Type B pancreatic cell (in vitro differentiated cells): ENCODE measurements at regions not wholly inside any gene's neighbourhood (a gene's known extent, or its start where the extent isn't known, plus 50 kb on each side); places are given as distances from the start of the nearest gene placed in this dataset.
A peak's percentile ranks its signal among the peaks of the same experiment; 100 is the strongest.

Source experiments
- DNase-seq: peaks from one replicate; pipeline ENCODE4 v3.0.0; 2021; ENCODE audit warnings: mixed read lengths; ENCODE audit not compliant: unreplicated experiment; ENCODE audit errors: extremely low spot score
- H3K27ac Mint-ChIP-seq: 2 replicates; pipeline ENCODE4 v1.8.0; 2021; ENCODE audit warnings: mild to moderate bottlenecking, mixed read lengths
- H3K27me3 Mint-ChIP-seq: 2 replicates; pipeline ENCODE4 v1.8.0; 2021; ENCODE audit warnings: mixed read lengths
- H3K36me3 Mint-ChIP-seq: 2 replicates; pipeline ENCODE4 v1.8.0; 2021; ENCODE audit warnings: mixed read lengths
- H3K4me1 Mint-ChIP-seq: one replicate; pipeline ENCODE4 v1.8.0; 2021; ENCODE audit warnings: mixed read lengths; ENCODE audit not compliant: unreplicated experiment
- H3K4me3 Mint-ChIP-seq: 2 replicates; pipeline ENCODE4 v1.8.0; 2021; ENCODE audit warnings: mild to moderate bottlenecking, mixed read lengths
- H3K9me3 Mint-ChIP-seq: 2 replicates; pipeline ENCODE4 v1.8.0; 2021; ENCODE audit warnings: mixed read lengths
- TF ChIP-seq, protein P1 (sequence below): fragments of 200-600 bp; sonication (generic); conservative IDR thresholded peaks from 2 replicates; pipeline ENCODE4 v1.5.0; 2021; ENCODE audit warnings: antibody characterized with exemption, mild to moderate bottlenecking

DNA sequence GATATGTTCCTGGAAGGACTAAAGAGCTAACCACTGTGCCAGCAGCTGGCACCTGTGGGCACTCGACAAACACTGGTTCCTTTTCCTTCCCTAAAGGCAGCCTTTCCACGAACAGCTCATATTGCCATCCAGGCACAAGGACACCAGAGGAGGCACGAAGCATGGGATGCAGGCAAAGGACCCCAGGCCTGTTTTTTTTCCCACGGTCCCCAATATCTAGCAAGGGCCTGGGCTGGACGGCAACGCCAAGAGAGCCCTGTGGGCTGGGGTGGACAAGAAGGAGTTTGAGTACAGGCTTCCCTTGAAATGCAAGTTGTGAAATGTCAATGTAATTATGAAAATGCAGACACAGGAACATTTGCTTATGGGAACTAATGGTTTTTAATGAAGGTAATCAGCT, 135.9 kb downstream of the CYP26B1 start:
- no peak overlapping the region for H3K27ac Mint-ChIP-seq
- no peaks in the 10 kb centered on the region for H3K9me3 Mint-ChIP-seq
- peak; percentile 42 for DNase-seq
- no peaks in the 10 kb centered on the region for H3K36me3 Mint-ChIP-seq
- H3K4me1 Mint-ChIP-seq: peaks cover 10% of the 10 kb centered on the region
- TF ChIP-seq, protein P1, sequence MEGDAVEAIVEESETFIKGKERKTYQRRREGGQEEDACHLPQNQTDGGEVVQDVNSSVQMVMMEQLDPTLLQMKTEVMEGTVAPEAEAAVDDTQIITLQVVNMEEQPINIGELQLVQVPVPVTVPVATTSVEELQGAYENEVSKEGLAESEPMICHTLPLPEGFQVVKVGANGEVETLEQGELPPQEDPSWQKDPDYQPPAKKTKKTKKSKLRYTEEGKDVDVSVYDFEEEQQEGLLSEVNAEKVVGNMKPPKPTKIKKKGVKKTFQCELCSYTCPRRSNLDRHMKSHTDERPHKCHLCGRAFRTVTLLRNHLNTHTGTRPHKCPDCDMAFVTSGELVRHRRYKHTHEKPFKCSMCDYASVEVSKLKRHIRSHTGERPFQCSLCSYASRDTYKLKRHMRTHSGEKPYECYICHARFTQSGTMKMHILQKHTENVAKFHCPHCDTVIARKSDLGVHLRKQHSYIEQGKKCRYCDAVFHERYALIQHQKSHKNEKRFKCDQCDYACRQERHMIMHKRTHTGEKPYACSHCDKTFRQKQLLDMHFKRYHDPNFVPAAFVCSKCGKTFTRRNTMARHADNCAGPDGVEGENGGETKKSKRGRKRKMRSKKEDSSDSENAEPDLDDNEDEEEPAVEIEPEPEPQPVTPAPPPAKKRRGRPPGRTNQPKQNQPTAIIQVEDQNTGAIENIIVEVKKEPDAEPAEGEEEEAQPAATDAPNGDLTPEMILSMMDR: no peak
- no peak overlapping the region for H3K4me3 Mint-ChIP-seq
- H3K27me3 Mint-ChIP-seq: peaks cover 13% of the 10 kb centered on the region

DNA sequence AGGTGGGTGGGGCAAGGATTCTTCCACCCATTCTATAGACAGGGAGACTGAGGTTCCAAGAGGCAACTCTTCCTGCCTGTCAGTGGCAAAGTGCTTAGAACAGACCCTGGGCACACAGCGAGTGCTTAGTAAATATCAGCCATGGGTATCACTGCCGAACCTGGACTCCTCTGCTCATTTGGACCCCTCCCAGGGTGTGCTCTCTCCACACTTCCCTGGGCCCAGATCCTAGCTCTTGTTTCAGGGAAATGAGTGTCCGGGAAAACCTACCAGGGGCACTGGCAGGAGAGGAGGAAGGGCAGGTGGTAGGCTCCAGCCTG, 136.3 kb downstream of the CYP26B1 start:
- TF ChIP-seq, protein P1: no peak
- Mint-ChIP-seq H3K4me1 (peaks cover 10% of the 10 kb centered on the region), H3K27ac (no peak overlapping the region), H3K27me3 (peaks cover 14% of the 10 kb centered on the region), H3K4me3 (no peak overlapping the region), H3K9me3 (no peaks in the 10 kb centered on the region), H3K36me3 (no peaks in the 10 kb centered on the region)
- DNase-seq: peak; percentile 36

DNA sequence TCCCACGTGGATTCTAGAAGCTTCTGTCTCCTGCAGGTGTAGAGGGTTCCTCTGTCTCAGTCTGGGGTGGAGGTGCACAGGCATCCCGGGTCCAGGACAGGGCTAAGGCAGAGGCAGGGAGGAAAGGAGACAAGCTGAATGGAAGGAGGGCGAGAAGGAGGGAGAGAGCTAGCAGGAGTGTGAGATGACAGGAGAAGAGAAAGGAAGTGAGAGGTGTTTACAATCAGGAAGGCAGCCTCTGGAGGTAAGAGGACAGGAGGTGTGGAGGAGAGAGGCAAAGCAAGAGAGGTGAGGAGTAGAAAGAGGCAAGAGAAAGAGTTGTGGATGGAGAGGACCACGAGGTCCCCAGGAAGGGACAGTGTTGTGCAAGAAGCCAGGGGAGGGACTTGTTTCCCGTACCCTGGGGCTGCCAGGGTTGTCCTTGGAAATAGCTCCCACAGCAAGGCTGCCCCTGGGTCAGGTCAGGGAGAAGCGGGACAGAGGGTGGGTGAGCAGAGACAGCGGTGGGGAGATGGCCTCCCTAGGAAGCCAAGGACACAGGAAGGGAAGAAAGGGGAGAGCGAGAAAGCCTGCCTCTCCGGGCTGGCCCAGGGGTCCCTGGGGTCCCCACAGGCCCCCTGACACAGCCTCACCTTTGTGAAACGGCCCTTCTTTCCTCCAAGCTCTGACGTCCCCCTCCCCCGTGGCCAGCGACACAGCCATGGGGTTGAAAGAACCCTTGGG, 136.9 kb downstream of the CYP26B1 start:
- DNase-seq: no peak
- H3K4me1 Mint-ChIP-seq: peaks cover 10% of the 10 kb centered on the region
- TF ChIP-seq, protein P1: no peak
- H3K36me3 Mint-ChIP-seq: no peaks in the 10 kb centered on the region
- H3K27ac Mint-ChIP-seq: no peak overlapping the region
- peaks cover 16% of the 10 kb centered on the region for H3K27me3 Mint-ChIP-seq
- no peaks in the 10 kb centered on the region for H3K9me3 Mint-ChIP-seq
- H3K4me3 Mint-ChIP-seq: no peak overlapping the region

DNA sequence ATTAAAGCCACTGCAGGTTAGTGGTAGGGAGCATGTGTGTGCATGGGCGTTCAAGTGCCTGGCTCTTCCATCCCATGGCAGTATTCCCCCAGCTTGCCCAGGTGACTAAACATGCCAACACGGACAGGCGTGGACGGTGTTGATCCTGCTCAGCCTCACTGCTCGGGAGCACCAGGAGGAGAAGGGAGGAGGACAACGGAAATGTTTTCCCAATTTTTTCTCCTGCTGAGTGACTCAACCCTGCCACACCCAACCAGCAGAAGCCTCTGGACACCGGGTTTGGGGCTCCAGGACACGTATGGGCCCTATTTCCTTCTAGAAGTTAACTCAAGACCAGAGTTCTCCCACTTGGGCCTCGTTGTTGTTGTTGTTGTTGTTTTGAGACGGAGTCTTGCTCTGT, 139.1 kb downstream of the CYP26B1 start:
- Mint-ChIP-seq H3K27me3 (peaks cover 16% of the 10 kb centered on the region), H3K4me3 (no peak overlapping the region), H3K4me1 (peaks cover 10% of the 10 kb centered on the region), H3K27ac (no peak overlapping the region), H3K36me3 (no peaks in the 10 kb centered on the region), H3K9me3 (no peaks in the 10 kb centered on the region)
- TF ChIP-seq, protein P1: no peak
- DNase-seq: no peak

DNA sequence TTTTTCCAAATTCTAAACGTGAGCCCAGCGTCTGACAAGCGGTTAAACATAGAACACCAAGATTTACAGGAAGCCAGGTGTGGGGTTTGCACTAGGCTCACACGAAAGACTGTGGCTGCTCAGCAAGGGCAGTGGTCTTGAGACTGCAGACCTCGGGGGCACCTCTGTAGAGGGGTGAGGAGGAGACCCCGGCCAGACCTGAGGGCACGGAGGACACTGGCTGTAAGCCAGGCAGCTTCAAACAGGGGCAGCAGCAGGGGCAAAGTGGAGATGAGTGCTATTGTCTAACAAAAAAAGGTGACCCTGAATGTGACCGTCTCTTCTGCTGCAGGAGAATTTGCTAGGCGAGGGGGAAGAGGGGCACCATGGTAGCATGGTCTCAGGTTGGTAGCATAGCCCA, 140.3 kb downstream of the CYP26B1 start:
- H3K4me3 Mint-ChIP-seq: no peak overlapping the region
- H3K27me3 Mint-ChIP-seq: peaks cover 15% of the 10 kb centered on the region
- no peaks in the 10 kb centered on the region for H3K36me3 Mint-ChIP-seq
- H3K9me3 Mint-ChIP-seq: no peaks in the 10 kb centered on the region
- TF ChIP-seq, protein P1: no peak
- peaks cover 12% of the 10 kb centered on the region for H3K4me1 Mint-ChIP-seq
- no peak overlapping the region for H3K27ac Mint-ChIP-seq
- no peak for DNase-seq
